Parathyroid adenoma (tissue), 2 donors: ENCODE measurements at regions not wholly inside any gene's neighbourhood (a gene's known extent, or its start where the extent isn't known, plus 50 kb on each side); places are given as distances from the start of the nearest gene placed in this dataset.
"Not testable (repeated sequence)": the region's sequence is repeated elsewhere in the genome, so short reads cannot be mapped to it uniquely, and the experiment has no call there.

Experiments used
- H2AFZ ChIP-seq: fragments of 300-600 bp; sonication (generic); one replicate; pipeline ENCODE4 v1.7.0; 2017; ENCODE audit warnings: antibody characterized with exemption, mild to moderate bottlenecking
- H3K27ac ChIP-seq: fragments of 300-600 bp; sonication (generic); one replicate; pipeline ENCODE4 v1.7.0; 2017
- H3K27me3 ChIP-seq: fragments of 300-600 bp; sonication (generic); one replicate; pipeline ENCODE4 v1.7.0; 2017; ENCODE audit warnings: low read length; ENCODE audit not compliant: control insufficient read depth, insufficient read depth
- H3K36me3 ChIP-seq: fragments of 300-600 bp; sonication (generic); one replicate; pipeline ENCODE4 v1.7.0; 2017; ENCODE audit warnings: low read length; ENCODE audit not compliant: control insufficient read depth, insufficient read depth
- H3K4me1 ChIP-seq: fragments of 300-600 bp; sonication (generic); one replicate; pipeline ENCODE4 v1.7.0; 2017; ENCODE audit warnings: control low read depth
- H3K4me2 ChIP-seq: fragments of 300-600 bp; sonication (generic); one replicate; pipeline ENCODE4 v1.7.0; 2017; ENCODE audit warnings: low read length
- H3K4me3 ChIP-seq: fragments of 300-600 bp; sonication (generic); one replicate; pipeline ENCODE4 v1.7.0; 2017; ENCODE audit warnings: low read depth, low read length
- H3K79me2 ChIP-seq: fragments of 300-600 bp; sonication (generic); one replicate; pipeline ENCODE4 v1.7.0; 2017; ENCODE audit warnings: control low read depth
- H3K9ac ChIP-seq: fragments of 300-600 bp; sonication (generic); one replicate; pipeline ENCODE4 v1.7.0; 2017; ENCODE audit warnings: mild to moderate bottlenecking
- H3K9me3 ChIP-seq: fragments of 300-600 bp; sonication (generic); one replicate; pipeline ENCODE4 v1.7.0; 2017; ENCODE audit warnings: low read length; ENCODE audit not compliant: control insufficient read depth
- donor health status: primary hyperparathyroidism.

GRCh38 chr16:22572331-22573224, 61.9 kb downstream of the NPIPB5 start:
- H3K4me1 ChIP-seq, H2AFZ ChIP-seq, H3K27ac ChIP-seq, H3K9me3 ChIP-seq, H3K27me3 ChIP-seq, H3K9ac ChIP-seq, H3K36me3 ChIP-seq, H3K4me3 ChIP-seq, H3K79me2 ChIP-seq, H3K4me2 ChIP-seq: not testable (repeated sequence)

- H3K4me3 ChIP-seq, H3K27me3 ChIP-seq, H3K9me3 ChIP-seq, H2AFZ ChIP-seq, H3K4me1 ChIP-seq, H3K79me2 ChIP-seq, H3K36me3 ChIP-seq, H3K9ac ChIP-seq, H3K4me2 ChIP-seq, H3K27ac ChIP-seq: not testable (repeated sequence)
Observed at GRCh38 chr16:22573225-22573530, 62.5 kb downstream of the NPIPB5 start.

GRCh38 chr16:22576506-22576905, 65.8 kb downstream of the NPIPB5 start:
- H3K36me3 ChIP-seq, H3K4me1 ChIP-seq, H3K27ac ChIP-seq, H3K9ac ChIP-seq, H3K4me2 ChIP-seq, H3K79me2 ChIP-seq, H3K27me3 ChIP-seq, H3K9me3 ChIP-seq, H2AFZ ChIP-seq, H3K4me3 ChIP-seq: not testable (repeated sequence)

- H3K27ac ChIP-seq, H3K9me3 ChIP-seq, H3K79me2 ChIP-seq: not testable (repeated sequence)
Observed at GRCh38 chr16:22583195-22583594, 72.5 kb downstream of the NPIPB5 start.

GRCh38 chr16:22584459-22584858, 73.8 kb downstream of the NPIPB5 start:
- not testable (repeated sequence) for H3K36me3 ChIP-seq, H3K9ac ChIP-seq, H3K79me2 ChIP-seq, H3K27ac ChIP-seq, H3K9me3 ChIP-seq, H3K4me3 ChIP-seq, H3K27me3 ChIP-seq, H3K4me2 ChIP-seq, H3K4me1 ChIP-seq, H2AFZ ChIP-seq

More at GRCh38 chr16:22583195-22583594, 72.5 kb downstream of the NPIPB5 start:
- H3K36me3 ChIP-seq, H3K4me3 ChIP-seq, H3K4me1 ChIP-seq, H3K9ac ChIP-seq, H2AFZ ChIP-seq, H3K4me2 ChIP-seq, H3K27me3 ChIP-seq: not testable (repeated sequence)

- H3K27me3 ChIP-seq, H3K4me3 ChIP-seq, H3K9me3 ChIP-seq, H3K4me2 ChIP-seq, H3K9ac ChIP-seq, H3K4me1 ChIP-seq, H3K27ac ChIP-seq, H2AFZ ChIP-seq, H3K79me2 ChIP-seq, H3K36me3 ChIP-seq: not testable (repeated sequence)
Observed at GRCh38 chr16:22584941-22585340, 74.2 kb downstream of the NPIPB5 start.

- not testable (repeated sequence) for H3K36me3 ChIP-seq, H3K9me3 ChIP-seq, H3K4me2 ChIP-seq, H3K79me2 ChIP-seq, H3K4me3 ChIP-seq, H3K27ac ChIP-seq, H3K9ac ChIP-seq, H3K4me1 ChIP-seq, H2AFZ ChIP-seq, H3K27me3 ChIP-seq
Observed at GRCh38 chr16:22585431-22585830, 74.7 kb downstream of the NPIPB5 start.

- not testable (repeated sequence) for H3K4me2 ChIP-seq, H3K4me1 ChIP-seq, H3K79me2 ChIP-seq, H2AFZ ChIP-seq, H3K27me3 ChIP-seq, H3K36me3 ChIP-seq, H3K27ac ChIP-seq, H3K9me3 ChIP-seq, H3K9ac ChIP-seq, H3K4me3 ChIP-seq
Observed at GRCh38 chr16:22586732-22587131, 76.0 kb downstream of the NPIPB5 start.

- H3K79me2 ChIP-seq, H2AFZ ChIP-seq, H3K4me3 ChIP-seq, H3K4me1 ChIP-seq, H3K9ac ChIP-seq, H3K9me3 ChIP-seq, H3K36me3 ChIP-seq, H3K27me3 ChIP-seq, H3K4me2 ChIP-seq, H3K27ac ChIP-seq: not testable (repeated sequence)
Observed at GRCh38 chr16:22589757-22590156, 79.1 kb downstream of the NPIPB5 start.

- not testable (repeated sequence) for H3K9me3 ChIP-seq, H3K36me3 ChIP-seq, H3K4me2 ChIP-seq, H3K27ac ChIP-seq, H3K79me2 ChIP-seq, H3K4me1 ChIP-seq, H3K27me3 ChIP-seq, H3K4me3 ChIP-seq, H2AFZ ChIP-seq, H3K9ac ChIP-seq
Observed at GRCh38 chr16:22596445-22597045, 85.9 kb downstream of the NPIPB5 start.

- H3K36me3 ChIP-seq, H3K9me3 ChIP-seq, H3K9ac ChIP-seq, H3K27me3 ChIP-seq, H3K79me2 ChIP-seq, H3K4me1 ChIP-seq, H3K4me3 ChIP-seq, H3K27ac ChIP-seq, H2AFZ ChIP-seq, H3K4me2 ChIP-seq: not testable (repeated sequence)
Observed at GRCh38 chr16:22603744-22604143, 93.1 kb downstream of the NPIPB5 start.
